NB4 (cell line): ENCODE measurements at regions not wholly inside any gene's neighbourhood (a gene's known extent, or its start where the extent isn't known, plus 50 kb on each side); places are given as distances from the start of the nearest gene placed in this dataset.

Source experiments
- DNase-seq: peaks from one replicate; pipeline ENCODE4 v3.0.0; 2010; ENCODE audit warnings: low read depth
- H3K4me3 ChIP-seq: one replicate; pipeline ENCODE4 v1.5.1; 2011; ENCODE audit warnings: mild to moderate bottlenecking, low read depth, low read length, moderate library complexity
- MYC ChIP-seq: IDR thresholded peaks from 2 replicates; pipeline ENCODE4 v1.6.1; 2011; ENCODE audit warnings: low read depth, low read length
- POLR2A ChIP-seq: IDR thresholded peaks from 2 replicates; pipeline ENCODE4 v1.6.1; 2011; ENCODE audit warnings: mild to moderate bottlenecking; ENCODE audit not compliant: insufficient read length; ENCODE audit errors: extremely low read depth
- TF ChIP-seq, protein P1 (sequence below): IDR thresholded peaks from 2 replicates; pipeline ENCODE4 v1.6.1; 2011; ENCODE audit warnings: low read depth, low read length
- TF ChIP-seq, protein P2 (sequence below): IDR thresholded peaks from one replicate; pipeline ENCODE4 v1.5.1; 2012; ENCODE audit warnings: low read depth, low read length

DNA sequence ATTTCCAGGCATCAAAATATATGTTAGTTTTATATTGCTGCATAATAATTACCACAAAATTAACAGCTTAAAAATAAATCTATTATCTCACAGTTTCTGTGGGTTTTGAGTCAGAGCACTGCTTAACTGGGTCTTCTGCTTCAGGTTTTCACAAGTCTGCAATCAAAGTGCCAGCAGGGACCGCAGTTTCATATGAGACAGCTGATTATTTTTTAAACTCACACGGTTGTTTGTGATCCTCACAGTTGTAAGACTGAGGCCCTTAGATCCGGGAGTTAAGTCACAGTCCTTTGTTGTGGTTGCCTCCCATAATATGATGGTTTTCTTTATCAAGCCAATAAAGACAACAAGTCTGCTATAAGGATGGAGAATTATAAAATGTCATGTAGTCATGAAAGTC is 146.0 kb upstream of the ZWINT start:
- no peak for DNase-seq

DNA sequence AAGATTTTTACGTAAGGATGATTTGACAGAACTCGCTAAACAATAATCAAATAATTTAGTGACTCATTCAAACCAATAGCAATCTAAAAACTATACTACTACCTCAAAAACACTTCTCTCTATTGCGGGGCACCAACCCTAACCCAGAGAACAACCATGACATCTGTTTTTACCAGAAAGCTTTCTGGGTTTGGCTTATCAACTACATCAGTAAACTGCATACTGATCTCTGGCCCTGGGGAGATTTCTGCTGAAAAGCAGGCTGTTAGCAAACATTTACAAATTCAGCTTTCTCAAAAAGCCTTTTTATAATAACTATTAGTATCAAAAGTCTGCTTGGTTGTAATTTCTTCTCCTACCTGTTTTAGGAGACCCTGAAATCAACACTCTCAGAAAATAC is 144.5 kb upstream of the ZWINT start:
- TF ChIP-seq, protein P1, sequence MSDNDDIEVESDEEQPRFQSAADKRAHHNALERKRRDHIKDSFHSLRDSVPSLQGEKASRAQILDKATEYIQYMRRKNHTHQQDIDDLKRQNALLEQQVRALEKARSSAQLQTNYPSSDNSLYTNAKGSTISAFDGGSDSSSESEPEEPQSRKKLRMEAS, result no peak
- TF ChIP-seq, protein P2, sequence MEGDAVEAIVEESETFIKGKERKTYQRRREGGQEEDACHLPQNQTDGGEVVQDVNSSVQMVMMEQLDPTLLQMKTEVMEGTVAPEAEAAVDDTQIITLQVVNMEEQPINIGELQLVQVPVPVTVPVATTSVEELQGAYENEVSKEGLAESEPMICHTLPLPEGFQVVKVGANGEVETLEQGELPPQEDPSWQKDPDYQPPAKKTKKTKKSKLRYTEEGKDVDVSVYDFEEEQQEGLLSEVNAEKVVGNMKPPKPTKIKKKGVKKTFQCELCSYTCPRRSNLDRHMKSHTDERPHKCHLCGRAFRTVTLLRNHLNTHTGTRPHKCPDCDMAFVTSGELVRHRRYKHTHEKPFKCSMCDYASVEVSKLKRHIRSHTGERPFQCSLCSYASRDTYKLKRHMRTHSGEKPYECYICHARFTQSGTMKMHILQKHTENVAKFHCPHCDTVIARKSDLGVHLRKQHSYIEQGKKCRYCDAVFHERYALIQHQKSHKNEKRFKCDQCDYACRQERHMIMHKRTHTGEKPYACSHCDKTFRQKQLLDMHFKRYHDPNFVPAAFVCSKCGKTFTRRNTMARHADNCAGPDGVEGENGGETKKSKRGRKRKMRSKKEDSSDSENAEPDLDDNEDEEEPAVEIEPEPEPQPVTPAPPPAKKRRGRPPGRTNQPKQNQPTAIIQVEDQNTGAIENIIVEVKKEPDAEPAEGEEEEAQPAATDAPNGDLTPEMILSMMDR, result no peak
- no peak for TF ChIP-seq MYC
- no peak for TF ChIP-seq POLR2A
- H3K4me3 ChIP-seq, result no peak overlapping the region
- no peak for DNase-seq

More for the DNA sequence above, 146.0 kb upstream of the ZWINT start:
- H3K4me3 ChIP-seq, result no peak overlapping the region
- TF ChIP-seq, protein P2, result no peak
- TF ChIP-seq MYC, result no peak
- TF ChIP-seq, protein P1, result no peak
- no peak for TF ChIP-seq POLR2A

DNA sequence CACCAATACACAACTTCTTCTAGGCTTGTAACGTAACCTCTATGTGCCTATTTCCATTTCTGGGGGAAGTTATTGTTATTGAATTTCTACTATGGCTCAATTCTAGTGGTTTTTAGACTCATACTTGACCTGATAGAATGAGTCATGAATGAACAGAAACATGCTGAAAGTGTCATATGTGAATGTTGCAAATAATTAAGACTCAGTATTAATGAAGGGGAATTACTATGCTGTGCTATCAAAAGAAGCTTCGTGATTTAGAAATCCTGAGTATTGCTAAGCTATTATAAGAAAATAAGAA is 135.1 kb upstream of the ZWINT start:
- TF ChIP-seq MYC (no peak), POLR2A (no peak)
- TF ChIP-seq, protein P1, result no peak
- TF ChIP-seq, protein P2, result no peak
- DNase-seq, result no peak
- no peak overlapping the region for H3K4me3 ChIP-seq

DNA sequence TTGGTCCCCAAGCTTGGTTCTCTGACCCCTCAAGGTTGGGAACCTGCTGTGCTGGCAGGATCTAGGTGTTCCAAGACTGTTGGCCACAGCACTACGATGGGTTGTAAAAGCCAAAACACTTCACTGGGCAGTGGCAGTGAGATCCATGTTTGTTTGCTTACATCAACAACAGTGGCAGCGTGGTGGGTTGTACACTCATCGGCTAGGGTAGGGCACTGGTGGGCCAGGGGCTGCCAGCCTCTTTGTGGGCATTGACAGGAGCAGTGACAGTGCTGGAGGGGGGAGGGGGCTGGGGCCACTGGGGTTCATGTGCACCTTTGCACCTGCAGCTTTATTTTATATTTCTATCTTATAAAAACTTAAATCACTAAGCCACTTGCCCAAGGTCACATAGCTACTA is 126.7 kb upstream of the ZWINT start:
- no peak for DNase-seq
- H3K4me3 ChIP-seq, result no peak overlapping the region
- TF ChIP-seq, protein P1, result no peak
- TF ChIP-seq POLR2A, result no peak
- no peak for TF ChIP-seq MYC
- TF ChIP-seq, protein P2, result no peak

DNA sequence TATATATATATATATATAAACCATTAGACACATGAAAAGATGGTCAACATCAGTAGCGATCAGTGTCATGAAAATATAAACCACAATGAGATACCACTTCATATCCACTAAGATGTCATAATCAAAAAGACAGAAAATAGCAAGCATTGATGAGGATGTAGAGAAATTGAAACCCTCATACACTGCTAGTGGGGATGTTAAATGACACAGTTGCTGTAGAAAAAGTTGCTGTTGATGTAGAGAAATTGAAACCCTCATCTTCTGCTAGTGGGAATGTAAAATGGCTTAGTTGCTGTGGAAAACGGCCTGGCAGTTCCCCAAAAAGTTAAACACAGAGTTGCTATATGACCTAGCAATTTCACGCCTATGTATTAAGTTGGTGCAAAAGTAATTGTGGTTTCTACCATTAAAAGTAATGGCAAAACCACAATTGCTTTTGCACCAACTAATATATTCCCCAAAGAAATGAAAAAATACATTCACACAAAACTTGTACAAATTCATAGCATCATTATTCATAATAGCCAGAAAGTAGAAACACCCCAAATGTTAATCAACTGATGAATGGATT is 120.5 kb upstream of the ZWINT start:
- no peak for DNase-seq
- no peak for TF ChIP-seq POLR2A
- TF ChIP-seq, protein P2, result no peak
- TF ChIP-seq, protein P1, result no peak
- TF ChIP-seq MYC, result no peak
- H3K4me3 ChIP-seq, result no peak overlapping the region
